GM23338 (cell line): ENCODE measurements at regions not wholly inside any gene's neighbourhood (a gene's known extent, or its start where the extent isn't known, plus 50 kb on each side); places are given as distances from the start of the nearest gene placed in this dataset.

Experiments used
- CREB1 ChIP-seq: fragments of 250-450 bp; sonication (Bioruptor Pico); IDR thresholded peaks from 2 replicates; pipeline ENCODE4 v1.5.0; 2020; ENCODE audit warnings: low read depth, mild to moderate bottlenecking, moderate library complexity
- EZH2 ChIP-seq: fragments of 200-600 bp; sonication (generic); IDR thresholded peaks from one replicate; pipeline ENCODE4 v1.8.0; 2017; ENCODE audit warnings: antibody characterized with exemption, mild to moderate bottlenecking, low read depth; ENCODE audit not compliant: unreplicated experiment
- EZH2phosphoT487 ChIP-seq: fragments of 200-600 bp; sonication (generic); IDR thresholded peaks from one replicate; pipeline ENCODE4 v1.8.1; 2018; ENCODE audit warnings: antibody characterized with exemption; ENCODE audit not compliant: unreplicated experiment
- JUNB ChIP-seq: IDR thresholded peaks from one replicate; pipeline ENCODE4 v1.6.1; 2016; ENCODE audit warnings: antibody characterized with exemption; ENCODE audit not compliant: unreplicated experiment
- NANOG ChIP-seq: IDR thresholded peaks from 2 replicates; pipeline ENCODE4 v1.6.1; 2016; ENCODE audit warnings: antibody characterized with exemption, borderline replicate concordance
- POLR2AphosphoS5 ChIP-seq: IDR thresholded peaks from 2 replicates; pipeline ENCODE4 v1.6.1; 2016; ENCODE audit warnings: antibody characterized with exemption, low read depth
- STAT1 ChIP-seq: IDR thresholded peaks from one replicate; pipeline ENCODE4 v1.6.1; 2016; ENCODE audit warnings: antibody characterized with exemption; ENCODE audit not compliant: unreplicated experiment
- ZNF114 ChIP-seq: fragments of 250-450 bp; sonication (Bioruptor Pico); IDR thresholded peaks from 2 replicates; pipeline ENCODE4 v1.5.0; 2020; ENCODE audit warnings: mild to moderate bottlenecking, moderate library complexity
- TF ChIP-seq, protein P1 (sequence below): IDR thresholded peaks from one replicate; pipeline ENCODE4 v1.6.1; 2018; ENCODE audit warnings: antibody characterized with exemption; ENCODE audit not compliant: unreplicated experiment
- TF ChIP-seq, protein P2 (sequence below), 2 experiments: fragments of 200-600 bp in 1 of 2; sonication (generic) in 1 of 2; conservative IDR thresholded peaks; 2 replicates each; pipeline versions ENCODE4 v1.5.1 to v1.6.1; 2016 to 2017; ENCODE audit warnings: antibody characterized with exemption in 2 of 2, low read depth in 2 of 2, mild to moderate bottlenecking in 2 of 2, moderate library complexity in 1 of 2
- TF ChIP-seq, protein P3 (sequence below): IDR thresholded peaks from 2 replicates; pipeline ENCODE4 v1.6.1; 2016; ENCODE audit warnings: antibody characterized with exemption

DNA sequence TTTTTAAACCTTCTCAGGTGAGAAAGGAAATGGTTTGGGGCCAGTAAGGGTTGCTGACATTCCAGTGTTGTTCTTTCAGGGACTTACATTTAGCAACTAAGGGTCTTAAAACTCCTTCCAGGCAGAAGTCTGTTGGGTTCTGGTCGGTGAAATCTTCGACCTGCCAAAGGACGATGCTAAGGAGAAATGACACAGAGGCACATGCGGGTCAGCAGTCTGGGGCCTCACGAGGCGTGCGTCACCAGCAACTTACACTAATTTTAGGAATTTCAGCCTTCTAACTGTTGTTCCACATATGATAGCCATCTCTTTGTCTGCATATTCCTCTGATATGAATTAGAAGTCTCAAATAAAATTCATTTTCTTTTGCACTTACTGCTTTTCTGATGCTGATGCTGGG, 64.1 kb upstream of the TMEM108 start:
- TF ChIP-seq, protein P1, sequence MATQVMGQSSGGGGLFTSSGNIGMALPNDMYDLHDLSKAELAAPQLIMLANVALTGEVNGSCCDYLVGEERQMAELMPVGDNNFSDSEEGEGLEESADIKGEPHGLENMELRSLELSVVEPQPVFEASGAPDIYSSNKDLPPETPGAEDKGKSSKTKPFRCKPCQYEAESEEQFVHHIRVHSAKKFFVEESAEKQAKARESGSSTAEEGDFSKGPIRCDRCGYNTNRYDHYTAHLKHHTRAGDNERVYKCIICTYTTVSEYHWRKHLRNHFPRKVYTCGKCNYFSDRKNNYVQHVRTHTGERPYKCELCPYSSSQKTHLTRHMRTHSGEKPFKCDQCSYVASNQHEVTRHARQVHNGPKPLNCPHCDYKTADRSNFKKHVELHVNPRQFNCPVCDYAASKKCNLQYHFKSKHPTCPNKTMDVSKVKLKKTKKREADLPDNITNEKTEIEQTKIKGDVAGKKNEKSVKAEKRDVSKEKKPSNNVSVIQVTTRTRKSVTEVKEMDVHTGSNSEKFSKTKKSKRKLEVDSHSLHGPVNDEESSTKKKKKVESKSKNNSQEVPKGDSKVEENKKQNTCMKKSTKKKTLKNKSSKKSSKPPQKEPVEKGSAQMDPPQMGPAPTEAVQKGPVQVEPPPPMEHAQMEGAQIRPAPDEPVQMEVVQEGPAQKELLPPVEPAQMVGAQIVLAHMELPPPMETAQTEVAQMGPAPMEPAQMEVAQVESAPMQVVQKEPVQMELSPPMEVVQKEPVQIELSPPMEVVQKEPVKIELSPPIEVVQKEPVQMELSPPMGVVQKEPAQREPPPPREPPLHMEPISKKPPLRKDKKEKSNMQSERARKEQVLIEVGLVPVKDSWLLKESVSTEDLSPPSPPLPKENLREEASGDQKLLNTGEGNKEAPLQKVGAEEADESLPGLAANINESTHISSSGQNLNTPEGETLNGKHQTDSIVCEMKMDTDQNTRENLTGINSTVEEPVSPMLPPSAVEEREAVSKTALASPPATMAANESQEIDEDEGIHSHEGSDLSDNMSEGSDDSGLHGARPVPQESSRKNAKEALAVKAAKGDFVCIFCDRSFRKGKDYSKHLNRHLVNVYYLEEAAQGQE = no peak
- no peak for TF ChIP-seq POLR2AphosphoS5
- TF ChIP-seq, protein P2, sequence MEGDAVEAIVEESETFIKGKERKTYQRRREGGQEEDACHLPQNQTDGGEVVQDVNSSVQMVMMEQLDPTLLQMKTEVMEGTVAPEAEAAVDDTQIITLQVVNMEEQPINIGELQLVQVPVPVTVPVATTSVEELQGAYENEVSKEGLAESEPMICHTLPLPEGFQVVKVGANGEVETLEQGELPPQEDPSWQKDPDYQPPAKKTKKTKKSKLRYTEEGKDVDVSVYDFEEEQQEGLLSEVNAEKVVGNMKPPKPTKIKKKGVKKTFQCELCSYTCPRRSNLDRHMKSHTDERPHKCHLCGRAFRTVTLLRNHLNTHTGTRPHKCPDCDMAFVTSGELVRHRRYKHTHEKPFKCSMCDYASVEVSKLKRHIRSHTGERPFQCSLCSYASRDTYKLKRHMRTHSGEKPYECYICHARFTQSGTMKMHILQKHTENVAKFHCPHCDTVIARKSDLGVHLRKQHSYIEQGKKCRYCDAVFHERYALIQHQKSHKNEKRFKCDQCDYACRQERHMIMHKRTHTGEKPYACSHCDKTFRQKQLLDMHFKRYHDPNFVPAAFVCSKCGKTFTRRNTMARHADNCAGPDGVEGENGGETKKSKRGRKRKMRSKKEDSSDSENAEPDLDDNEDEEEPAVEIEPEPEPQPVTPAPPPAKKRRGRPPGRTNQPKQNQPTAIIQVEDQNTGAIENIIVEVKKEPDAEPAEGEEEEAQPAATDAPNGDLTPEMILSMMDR (conservative IDR thresholded peaks at IDR 0.05; ENCODE audit: low read depth in 2 of 2) = no peak
- no peak for TF ChIP-seq ZNF114 (CRISPR knock-in tag)
- TF ChIP-seq EZH2 = no peak
- no peak for TF ChIP-seq NANOG
- TF ChIP-seq EZH2phosphoT487 = no peak
- no peak for TF ChIP-seq CREB1 (CRISPR knock-in tag)
- TF ChIP-seq STAT1 = no peak
- TF ChIP-seq, protein P3, sequence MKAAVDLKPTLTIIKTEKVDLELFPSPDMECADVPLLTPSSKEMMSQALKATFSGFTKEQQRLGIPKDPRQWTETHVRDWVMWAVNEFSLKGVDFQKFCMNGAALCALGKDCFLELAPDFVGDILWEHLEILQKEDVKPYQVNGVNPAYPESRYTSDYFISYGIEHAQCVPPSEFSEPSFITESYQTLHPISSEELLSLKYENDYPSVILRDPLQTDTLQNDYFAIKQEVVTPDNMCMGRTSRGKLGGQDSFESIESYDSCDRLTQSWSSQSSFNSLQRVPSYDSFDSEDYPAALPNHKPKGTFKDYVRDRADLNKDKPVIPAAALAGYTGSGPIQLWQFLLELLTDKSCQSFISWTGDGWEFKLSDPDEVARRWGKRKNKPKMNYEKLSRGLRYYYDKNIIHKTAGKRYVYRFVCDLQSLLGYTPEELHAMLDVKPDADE = no peak
- no peak for TF ChIP-seq JUNB
